ENCODE measurements at regions not wholly inside any gene's neighbourhood (a gene's known extent, or its start where the extent isn't known, plus 50 kb on each side); places are given as distances from the start of the nearest gene placed in this dataset.

- no peak for TF ChIP-seq CTCF (IDR thresholded peaks at IDR 0.05)
- Histone ChIP-seq H3K27me3 (replicated peaks; ENCODE audit: insufficient read depth) (no peaks in the 10 kb centered on the region), H3K36me3 (no peaks in the 10 kb centered on the region), H3K4me1 (ENCODE audit: control insufficient read depth in 1 of 2, low read depth in 2 of 2) (peaks cover 0 to 6% of the 10 kb centered on the region in 2 donors), H3K9me3 (no peaks in the 10 kb centered on the region), H3K4me3 (no peak overlapping the region), H3K27ac (no peak overlapping the region)
- no peak for ATAC-seq (ENCODE audit: insufficient number of reproducible peaks, low FRiP score, low read depth)
- DNase-seq (ENCODE audit: low spot score): no peak
Measured at GRCh38 chr3:113143353-113143752, 68.0 kb upstream of the BOC start.

- H3K27ac ChIP-seq: no peak overlapping the region
- ATAC-seq (ENCODE audit: insufficient number of reproducible peaks, low FRiP score, low read depth) (no peak), DNase-seq (ENCODE audit: low spot score) (no peak)
- no peaks in the 10 kb centered on the region for H3K27me3 ChIP-seq (replicated peaks; ENCODE audit: insufficient read depth)
- H3K9me3 ChIP-seq: no peaks in the 10 kb centered on the region
- H3K4me3 ChIP-seq: no peak overlapping the region
- H3K4me1 ChIP-seq (ENCODE audit: control insufficient read depth in 1 of 2, low read depth in 2 of 2): peaks cover 0 to 6% of the 10 kb centered on the region in 2 donors
- TF ChIP-seq CTCF (IDR thresholded peaks at IDR 0.05): no peak
- no peaks in the 10 kb centered on the region for H3K36me3 ChIP-seq
Measured at GRCh38 chr3:113147681-113148261, 63.6 kb upstream of the BOC start.

- H3K27ac ChIP-seq: no peak overlapping the region
Measured at GRCh38 chr3:113148284-113148683, 63.1 kb upstream of the BOC start.

GRCh38 chr3:113150250-113150649, 61.1 kb upstream of the BOC start:
- DNase-seq (ENCODE audit: low spot score) (no peak), ATAC-seq (ENCODE audit: insufficient number of reproducible peaks, low FRiP score, low read depth) (no peak)
- Histone ChIP-seq H3K27ac (no peak overlapping the region), H3K36me3 (no peaks in the 10 kb centered on the region), H3K9me3 (no peaks in the 10 kb centered on the region), H3K27me3 (replicated peaks; ENCODE audit: insufficient read depth) (no peaks in the 10 kb centered on the region), H3K4me1 (ENCODE audit: control insufficient read depth in 1 of 2, low read depth in 2 of 2) (peaks cover 0 to 6% of the 10 kb centered on the region in 2 donors), H3K4me3 (no peak overlapping the region)
- TF ChIP-seq CTCF (IDR thresholded peaks at IDR 0.05): no peak

More at GRCh38 chr3:113148284-113148683, 63.1 kb upstream of the BOC start:
- Histone ChIP-seq H3K4me3 (no peak overlapping the region), H3K4me1 (ENCODE audit: control insufficient read depth in 1 of 2, low read depth in 2 of 2) (peaks cover 0 to 6% of the 10 kb centered on the region in 2 donors), H3K36me3 (no peaks in the 10 kb centered on the region), H3K27me3 (replicated peaks; ENCODE audit: insufficient read depth) (no peaks in the 10 kb centered on the region), H3K9me3 (no peaks in the 10 kb centered on the region)
- ATAC-seq (ENCODE audit: insufficient number of reproducible peaks, low FRiP score, low read depth) (no peak), DNase-seq (ENCODE audit: low spot score) (no peak)
- TF ChIP-seq CTCF (IDR thresholded peaks at IDR 0.05): no peak

GRCh38 chr3:113151461-113152031, 59.8 kb upstream of the BOC start:
- DNase-seq (ENCODE audit: low spot score) (no peak), ATAC-seq (ENCODE audit: insufficient number of reproducible peaks, low FRiP score, low read depth) (no peak)

More at GRCh38 chr3:113151461-113152031, 59.8 kb upstream of the BOC start:
- Histone ChIP-seq H3K4me3 (no peak overlapping the region), H3K27me3 (replicated peaks; ENCODE audit: insufficient read depth) (no peaks in the 10 kb centered on the region), H3K9me3 (no peaks in the 10 kb centered on the region), H3K36me3 (no peaks in the 10 kb centered on the region), H3K4me1 (ENCODE audit: control insufficient read depth in 1 of 2, low read depth in 2 of 2) (peaks cover 0 to 6% of the 10 kb centered on the region in 2 donors), H3K27ac (no peak overlapping the region)
- no peak for TF ChIP-seq CTCF (IDR thresholded peaks at IDR 0.05)

Measured in thoracic aorta (tissue), 2 donors.